IgD-negative memory B cell (primary cell): ENCODE measurements at regions not wholly inside any gene's neighbourhood (a gene's known extent, or its start where the extent isn't known, plus 50 kb on each side); places are given as distances from the start of the nearest gene placed in this dataset.

Experiments used
- H3K27ac Mint-ChIP-seq, 3 donors: one replicate each; pipeline ENCODE4 v1.8.0; 2020 to 2022; ENCODE audit warnings: mild to moderate bottlenecking in 3 of 3, mixed read lengths in 3 of 3, moderate library complexity in 1 of 3
- H3K27me3 Mint-ChIP-seq: one replicate; pipeline ENCODE4 v1.8.0; 2021; ENCODE audit warnings: mixed read lengths
- H3K36me3 Mint-ChIP-seq: one replicate; pipeline ENCODE4 v1.8.0; 2020; ENCODE audit warnings: mild to moderate bottlenecking, mixed read lengths
- H3K4me1 Mint-ChIP-seq, 3 donors: one replicate each; pipeline ENCODE4 v1.8.0; 2020 to 2022; ENCODE audit warnings: mixed read lengths in 3 of 3, mild to moderate bottlenecking in 1 of 3
- H3K4me3 Mint-ChIP-seq, 4 donors: one replicate each; pipeline ENCODE4 v1.8.0; 2020 to 2022; ENCODE audit warnings: mild to moderate bottlenecking in 4 of 4, mixed read lengths in 4 of 4, moderate library complexity in 3 of 4
- H3K9me3 Mint-ChIP-seq, 3 donors: one replicate each; pipeline ENCODE4 v1.8.0; 2020 to 2021; ENCODE audit warnings: mixed read lengths in 3 of 3, mild to moderate bottlenecking in 1 of 3

DNA sequence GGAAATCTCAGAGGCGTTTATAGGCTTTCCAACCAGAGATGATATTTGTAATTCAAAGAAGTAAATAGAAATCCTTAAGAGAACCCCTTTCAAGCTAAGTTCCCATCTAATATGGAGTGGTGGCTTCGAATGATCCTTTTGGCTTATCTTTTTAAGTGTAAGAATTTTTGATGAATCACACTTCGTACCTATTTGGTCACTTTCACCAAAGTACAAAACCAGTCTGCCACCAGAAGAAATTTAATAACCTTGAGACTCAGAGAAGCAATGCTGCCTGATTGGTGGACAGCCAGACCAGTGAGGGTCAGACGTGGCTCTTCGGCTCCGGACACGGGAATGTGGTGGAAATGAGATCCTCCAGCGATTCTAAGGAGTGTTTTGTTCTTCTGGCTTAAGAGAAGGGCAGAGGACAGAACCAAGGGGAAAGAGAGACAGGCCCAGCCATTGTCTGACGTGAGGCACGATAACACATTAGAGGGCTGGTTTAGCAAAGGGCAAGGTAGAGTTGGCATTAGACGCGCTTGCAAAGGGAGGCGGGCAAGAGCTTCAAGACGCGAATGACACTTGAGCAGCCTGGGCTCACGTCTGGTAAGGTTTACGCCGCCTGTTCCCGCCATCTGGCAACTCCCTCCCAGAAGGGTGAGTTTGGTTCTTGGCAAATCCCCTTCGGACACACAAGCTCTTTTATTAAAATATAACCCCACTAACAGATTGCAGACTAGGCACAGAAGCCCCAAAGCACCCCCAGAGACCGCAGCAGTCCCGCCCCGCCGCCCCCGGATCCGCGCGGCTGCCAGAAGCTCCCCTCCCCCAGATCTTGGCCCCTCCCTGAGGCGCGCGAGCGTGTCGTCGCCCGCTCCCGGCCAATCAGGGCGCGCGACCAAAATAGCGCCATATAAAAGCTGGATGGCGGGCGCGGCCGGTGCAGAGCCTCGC is 50.0 kb upstream of the EZR start:
- Mint-ChIP-seq H3K4me1 (peaks cover 39 to 55% (median 41%) of the 10 kb centered on the region in 3 donors), H3K27ac (peak overlapping the region; percentile 96 to 99 (median 98)), H3K9me3 (no peaks in the 10 kb centered on the region), H3K4me3 (peak overlapping the region; percentile 82 to 88 (median 88)), H3K27me3 (no peaks in the 10 kb centered on the region), H3K36me3 (peaks cover 2% of the 10 kb centered on the region)
